Breast epithelium (tissue), 4 donors: ENCODE measurements at regions not wholly inside any gene's neighbourhood (a gene's known extent, or its start where the extent isn't known, plus 50 kb on each side); places are given as distances from the start of the nearest gene placed in this dataset.
"Not testable (repeated sequence)": the region's sequence is repeated elsewhere in the genome, so short reads cannot be mapped to it uniquely, and the experiment has no call there.

Experiments
- DNase-seq, 2 donors: peaks; one replicate each; pipeline ENCODE4 v3.0.0-alpha.2; 2019; ENCODE audit warnings: low spot score in 2 of 2
- H3K27ac ChIP-seq, 2 donors: fragments of 200-600 bp; sonication (generic) in 1 of 2; one replicate each; pipeline ENCODE4 v1.5.1; 2016 to 2019; ENCODE audit warnings: mild to moderate bottlenecking in 1 of 2
- H3K27me3 ChIP-seq, 2 donors: fragments of 200-600 bp; sonication (generic) in 1 of 2; one replicate each; pipeline versions ENCODE4 v1.5.1 to v1.6.0; 2017 to 2019; ENCODE audit warnings: control low read depth in 1 of 2, mild to moderate bottlenecking in 1 of 2
- H3K36me3 ChIP-seq: fragments of 200-600 bp; one replicate; pipeline ENCODE4 v1.5.1; 2019
- H3K4me1 ChIP-seq, 2 donors: fragments of 200-600 bp; sonication (generic); one replicate each; pipeline ENCODE4 v1.5.1; 2016 to 2019; ENCODE audit warnings: control low read depth in 1 of 2
- H3K4me3 ChIP-seq, 3 donors: fragments of 200-600 bp; sonication (generic); 1 replicate in 2 of 3; 2 replicates in 1 of 3; pipeline ENCODE4 v1.5.1; 2016 to 2019; ENCODE audit warnings: mild to moderate bottlenecking in 3 of 3, moderate library complexity in 2 of 3
- H3K9me3 ChIP-seq, 2 donors: fragments of 200-600 bp; sonication (generic) in 1 of 2; one replicate each; pipeline ENCODE4 v1.5.1; 2016 to 2019; ENCODE audit warnings: control low read depth in 1 of 2
- CTCF ChIP-seq, 3 donors: fragments of 450-650 bp; IDR thresholded peaks; one replicate each; pipeline ENCODE4 v1.5.1; 2016 to 2017; ENCODE audit warnings: antibody characterized with exemption in 3 of 3, mild to moderate bottlenecking in 3 of 3, moderate library complexity in 3 of 3
- POLR2A ChIP-seq: fragments of 450-650 bp; IDR thresholded peaks from one replicate; pipeline ENCODE4 v1.6.1; 2016; ENCODE audit warnings: antibody characterized with exemption, mild to moderate bottlenecking, moderate library complexity
- POLR2AphosphoS5 ChIP-seq, 3 donors: sonication (generic); formaldehyde crosslinking; IDR thresholded peaks; one replicate each; pipeline ENCODE4 v1.6.1; 2017; ENCODE audit warnings: antibody characterized with exemption in 3 of 3
- intact Hi-C: fragments of 100-400 bp; cut with DNase I; formaldehyde crosslinking; loops from one replicate; pipeline ENCODE4 v1.15.1; 2023; ENCODE audit warnings: low total_unique reads

- H3K36me3 ChIP-seq: no peaks in the 10 kb centered on the region
- H3K27me3 ChIP-seq: no peaks in the 10 kb centered on the region
- no peaks in the 10 kb centered on the region for H3K9me3 ChIP-seq
- intact Hi-C loops: no loop called here
- no peaks in the 10 kb centered on the region for H3K4me1 ChIP-seq
- no peak overlapping the region for H3K27ac ChIP-seq
- TF ChIP-seq POLR2AphosphoS5 (IDR thresholded peaks at IDR 0.05) (no peak), POLR2A (no peak), CTCF (IDR thresholded peaks at IDR 0.05) (no peak)
- DNase-seq: no peak
- H3K4me3 ChIP-seq: no peak overlapping the region
These were observed 173.3 kb downstream of the VEGFC start for GRCh38 chr4:176619430-176619829.

GRCh38 chr4:176622251-176622948 lies 170.3 kb downstream of the VEGFC start:
- intact Hi-C loops: no loop called here
- no peak for DNase-seq
- H3K4me3 ChIP-seq: no peak overlapping the region
- TF ChIP-seq POLR2AphosphoS5 (IDR thresholded peaks at IDR 0.05) (no peak), POLR2A (no peak), CTCF (IDR thresholded peaks at IDR 0.05) (no peak)
- H3K27me3 ChIP-seq: no peaks in the 10 kb centered on the region
- no peaks in the 10 kb centered on the region for H3K36me3 ChIP-seq
- H3K27ac ChIP-seq: no peak overlapping the region
- H3K9me3 ChIP-seq: peaks cover 0 to 3% of the 10 kb centered on the region in 2 donors
- H3K4me1 ChIP-seq: no peaks in the 10 kb centered on the region

GRCh38 chr4:176624983-176625610 lies 167.6 kb downstream of the VEGFC start:
- H3K27me3 ChIP-seq, H3K9me3 ChIP-seq, DNase-seq, intact Hi-C loops, H3K4me3 ChIP-seq, H3K4me1 ChIP-seq, H3K27ac ChIP-seq, H3K36me3 ChIP-seq: not testable (repeated sequence)

- Histone ChIP-seq H3K27ac (no peak overlapping the region), H3K9me3 (peaks cover 0 to 3% of the 10 kb centered on the region in 2 donors), H3K36me3 (no peaks in the 10 kb centered on the region), H3K4me3 (no peak overlapping the region), H3K27me3 (no peaks in the 10 kb centered on the region), H3K4me1 (no peaks in the 10 kb centered on the region)
- DNase-seq: no peak
- no peak for TF ChIP-seq POLR2AphosphoS5 (IDR thresholded peaks at IDR 0.05)
- TF ChIP-seq POLR2A: no peak
- no peak for TF ChIP-seq CTCF (IDR thresholded peaks at IDR 0.05)
- intact Hi-C loops: no loop called here
These were observed 164.8 kb downstream of the VEGFC start for GRCh38 chr4:176627916-176628315.

GRCh38 chr4:176631611-176632010 lies 161.1 kb downstream of the VEGFC start:
- Histone ChIP-seq H3K9me3 (no peaks in the 10 kb centered on the region), H3K36me3 (no peaks in the 10 kb centered on the region), H3K27me3 (no peaks in the 10 kb centered on the region), H3K27ac (no peak overlapping the region), H3K4me3 (no peak overlapping the region), H3K4me1 (no peaks in the 10 kb centered on the region)
- DNase-seq: no peak
- intact Hi-C loops: no loop called here
- TF ChIP-seq CTCF (IDR thresholded peaks at IDR 0.05): no peak
- TF ChIP-seq POLR2A: no peak
- no peak for TF ChIP-seq POLR2AphosphoS5 (IDR thresholded peaks at IDR 0.05)
